ENCODE measurements at regions not wholly inside any gene's neighbourhood (a gene's known extent, or its start where the extent isn't known, plus 50 kb on each side); places are given as distances from the start of the nearest gene placed in this dataset.
A peak's percentile ranks its signal among the peaks of the same experiment; 100 is the strongest.
"Not testable (repeated sequence)": the region's sequence is repeated elsewhere in the genome, so short reads cannot be mapped to it uniquely, and the experiment has no call there.

DNA sequence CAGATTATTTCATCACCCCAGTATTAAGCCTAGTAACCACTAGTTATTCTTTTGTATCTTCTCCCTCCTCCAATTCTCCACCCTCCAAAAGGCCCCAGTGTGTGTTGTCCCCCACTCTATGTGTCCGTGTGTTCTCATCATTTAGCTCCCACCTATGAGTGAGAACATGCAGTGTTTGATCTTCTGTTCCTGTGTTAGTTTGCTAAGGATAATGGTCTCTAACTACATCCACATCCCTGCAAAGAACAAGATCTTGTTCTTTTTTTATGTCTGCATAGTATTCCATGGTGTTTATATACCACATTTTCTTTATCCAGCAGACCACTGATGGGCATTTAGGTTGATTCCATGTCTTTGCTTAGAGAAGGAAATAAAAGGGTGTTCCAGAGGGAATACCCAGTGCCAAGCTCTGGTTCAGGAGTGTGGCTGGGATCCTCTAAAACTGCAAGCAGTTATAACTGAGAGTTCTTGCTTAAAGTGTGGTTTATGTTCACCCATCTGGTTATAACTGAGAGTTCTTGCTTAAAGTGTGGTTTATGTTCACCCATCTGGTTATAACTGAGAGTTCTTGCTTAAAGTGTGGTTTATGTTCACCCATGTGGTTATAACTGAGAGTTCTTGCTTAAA, 154.8 kb downstream of the SYT15 start:
- DNase-seq (ENCODE audit: low spot score); intact Hi-C loops (cut with DNase I); ATAC-seq: not testable (repeated sequence)

DNA sequence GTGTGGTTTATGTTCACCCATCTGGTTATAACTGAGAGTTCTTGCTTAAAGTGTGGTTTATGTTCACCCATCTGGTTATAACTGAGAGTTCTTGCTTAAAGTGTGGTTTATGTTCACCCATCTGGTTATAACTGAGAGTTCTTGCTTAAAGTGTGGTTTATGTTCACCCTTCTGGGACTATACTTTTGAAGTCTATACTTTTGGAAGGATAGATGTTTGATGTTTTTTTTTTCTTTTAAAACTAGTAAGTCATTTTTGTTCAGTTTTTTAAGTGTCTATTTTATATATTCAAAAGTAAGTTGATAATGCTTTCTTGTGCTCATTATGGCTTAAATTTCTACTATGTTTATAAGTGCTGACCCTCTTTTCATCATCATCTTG, 155.3 kb downstream of the SYT15 start:
- ATAC-seq; intact Hi-C loops (cut with DNase I); DNase-seq (ENCODE audit: low spot score): not testable (repeated sequence)

GRCh38 chr10:46739919-46740318, 161.0 kb downstream of the SYT15 start:
- DNase-seq (ENCODE audit: low spot score); ATAC-seq; intact Hi-C loops (cut with DNase I): not testable (repeated sequence)

GRCh38 chr10:46740368-46740767, 161.4 kb downstream of the SYT15 start:
- ATAC-seq; intact Hi-C loops (cut with DNase I); DNase-seq (ENCODE audit: low spot score): not testable (repeated sequence)

- DNase-seq (ENCODE audit: low spot score); intact Hi-C loops (cut with DNase I); ATAC-seq: not testable (repeated sequence)
Measured at GRCh38 chr10:46749003-46749402, 162.2 kb upstream of the PTPN20 start.

DNA sequence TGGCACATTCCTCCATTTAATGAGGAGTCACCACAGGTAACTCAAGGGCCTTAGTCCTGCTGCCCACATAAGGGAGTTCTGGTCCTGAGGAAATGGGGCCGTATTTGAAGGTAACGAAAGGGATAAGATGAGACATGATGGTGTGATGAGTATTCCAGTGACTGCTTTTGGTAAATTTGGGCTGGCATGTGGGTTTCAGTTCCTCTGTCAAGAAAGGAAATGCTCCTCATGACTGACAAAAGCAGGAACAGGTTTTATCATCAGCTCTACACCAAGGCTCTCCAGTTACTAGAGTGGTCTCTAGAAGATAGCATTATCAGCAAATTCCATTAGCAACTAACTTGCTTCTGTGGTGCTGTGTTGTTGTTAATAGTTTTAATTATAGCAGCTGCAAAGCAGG, 161.8 kb upstream of the PTPN20 start:
- ATAC-seq; intact Hi-C loops (cut with DNase I); DNase-seq (ENCODE audit: low spot score): not testable (repeated sequence)

GRCh38 chr10:46753763-46754162, 157.5 kb upstream of the PTPN20 start:
- DNase-seq (ENCODE audit: low spot score); ATAC-seq; intact Hi-C loops (cut with DNase I): not testable (repeated sequence)

DNA sequence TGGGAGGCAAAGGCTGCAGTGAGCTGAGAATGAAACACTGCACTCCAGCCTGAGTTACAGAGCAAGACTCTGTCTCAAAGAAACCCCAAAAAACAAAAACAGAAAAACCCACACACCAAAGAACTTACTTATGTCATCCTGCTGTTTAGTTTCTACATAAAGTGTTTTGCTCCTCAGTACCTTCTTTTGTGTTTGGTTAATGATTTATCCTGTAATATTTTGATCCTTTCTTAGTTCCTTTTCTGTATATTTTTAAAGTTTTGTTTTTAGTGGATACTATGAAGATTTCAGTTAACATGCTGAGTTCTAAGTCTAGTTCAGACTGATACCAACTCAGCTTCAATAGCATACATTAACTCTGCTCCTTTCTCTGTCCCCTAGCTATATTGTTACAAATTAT, 149.8 kb upstream of the PTPN20 start:
- intact Hi-C loops (cut with DNase I); DNase-seq (ENCODE audit: low spot score); ATAC-seq: not testable (repeated sequence)

DNA sequence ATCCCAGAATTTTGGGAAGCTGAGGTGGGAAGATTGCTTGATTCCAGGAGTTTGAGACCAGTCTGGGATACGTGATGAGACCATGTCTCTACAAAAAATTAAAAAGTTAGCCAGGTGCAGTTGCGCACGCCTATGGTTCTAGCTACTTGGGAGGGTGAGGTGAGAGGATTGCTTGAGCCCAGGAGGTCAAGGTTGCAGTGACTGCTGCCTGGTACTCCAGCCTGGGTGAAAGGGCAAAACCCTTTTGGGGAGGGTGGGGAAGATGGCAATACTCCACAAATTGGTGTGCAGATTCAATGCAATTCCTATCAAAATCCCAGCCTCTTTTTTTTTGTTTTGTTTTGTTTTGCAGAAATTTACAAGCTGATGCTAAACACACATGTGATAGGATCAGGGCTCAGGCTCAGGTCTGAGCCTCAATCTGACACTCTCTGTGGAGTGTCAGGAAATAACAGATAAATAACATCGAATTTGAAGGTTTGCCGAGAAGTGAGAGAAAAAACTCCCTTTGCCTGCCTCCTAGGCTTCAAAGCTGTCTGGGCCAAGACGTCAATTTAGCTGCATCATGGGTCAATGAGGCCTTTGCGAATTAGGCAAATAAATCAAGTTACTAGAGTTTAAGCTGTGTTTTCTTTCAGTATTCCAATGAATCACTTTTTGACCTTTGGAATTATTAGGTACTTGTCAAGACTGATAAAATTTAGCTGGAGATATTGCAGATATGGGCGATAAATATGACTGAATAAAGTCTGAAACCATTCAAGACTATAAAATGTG, 142.5 kb upstream of the PTPN20 start:
- intact Hi-C loops (cut with DNase I); ATAC-seq; DNase-seq (ENCODE audit: low spot score): not testable (repeated sequence)

- DNase-seq (ENCODE audit: low spot score); intact Hi-C loops (cut with DNase I): not testable (repeated sequence)
- ATAC-seq = peak; percentile 22
Measured at GRCh38 chr10:46773178-46773896, 137.9 kb upstream of the PTPN20 start.

- DNase-seq (ENCODE audit: low spot score); intact Hi-C loops (cut with DNase I): not testable (repeated sequence)
- ATAC-seq = peak; percentile 26
Measured at GRCh38 chr10:46773897-46774236, 137.4 kb upstream of the PTPN20 start.

DNA sequence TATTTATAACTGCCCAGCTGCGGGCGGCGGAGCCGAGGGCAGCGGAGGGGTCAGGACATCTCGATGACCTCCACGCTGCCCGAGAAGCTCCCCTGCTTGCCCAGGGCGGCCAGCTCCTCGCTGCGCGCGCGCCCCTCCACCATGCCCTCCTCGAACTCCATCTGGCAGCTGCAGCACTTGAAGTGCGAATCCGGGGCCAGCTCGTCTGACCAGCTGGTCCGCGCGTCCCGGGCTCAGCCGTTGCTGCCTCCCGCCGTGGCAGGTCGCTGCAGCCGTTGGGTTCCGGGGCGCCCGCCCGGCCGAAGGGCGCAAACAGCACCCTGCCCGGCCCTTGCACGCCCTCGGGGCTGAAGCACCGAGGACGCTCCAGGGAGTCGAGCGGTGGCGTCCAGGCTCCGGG, 136.9 kb upstream of the PTPN20 start:
- ATAC-seq; intact Hi-C loops (cut with DNase I); DNase-seq (ENCODE audit: low spot score): not testable (repeated sequence)

GRCh38 chr10:46774945-46775667, 136.1 kb upstream of the PTPN20 start:
- intact Hi-C loops (cut with DNase I); ATAC-seq: not testable (repeated sequence)

GRCh38 chr10:46775668-46776059, 135.6 kb upstream of the PTPN20 start:
- not testable (repeated sequence) for DNase-seq (ENCODE audit: low spot score); ATAC-seq

More at GRCh38 chr10:46774945-46775667, 136.1 kb upstream of the PTPN20 start:
- DNase-seq (ENCODE audit: low spot score) = not testable (repeated sequence)

GRCh38 chr10:46779571-46779970, 131.7 kb upstream of the PTPN20 start:
- intact Hi-C loops (cut with DNase I) = not testable (repeated sequence)
- ATAC-seq (peak; percentile 92), DNase-seq (ENCODE audit: low spot score) (peak; percentile 88)

More at GRCh38 chr10:46775668-46776059, 135.6 kb upstream of the PTPN20 start:
- intact Hi-C loops (cut with DNase I) = not testable (repeated sequence)

DNA sequence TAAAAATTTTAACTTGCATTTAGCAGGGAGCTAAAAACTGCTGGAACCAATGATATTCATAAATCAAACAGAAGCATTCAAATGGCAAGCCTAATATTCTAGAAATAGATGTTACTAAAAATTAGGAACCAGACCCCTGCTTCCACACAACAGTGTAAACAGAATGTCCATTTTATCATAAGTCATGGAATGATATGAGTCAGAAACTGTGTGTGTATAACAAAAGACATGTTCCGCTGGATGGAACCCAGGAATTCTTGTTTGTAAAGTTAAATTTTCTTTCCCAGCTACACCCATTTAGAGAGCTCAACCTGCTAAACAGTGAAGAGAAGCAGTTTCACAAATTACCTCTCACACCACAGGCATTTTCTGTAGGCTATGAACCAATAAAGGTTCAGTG, 131.1 kb upstream of the PTPN20 start:
- DNase-seq (ENCODE audit: low spot score); intact Hi-C loops (cut with DNase I): not testable (repeated sequence)
- ATAC-seq = peak; percentile 35

- DNase-seq (ENCODE audit: low spot score); ATAC-seq; intact Hi-C loops (cut with DNase I): not testable (repeated sequence)
Measured at GRCh38 chr10:46781001-46781400, 130.2 kb upstream of the PTPN20 start.

DNA sequence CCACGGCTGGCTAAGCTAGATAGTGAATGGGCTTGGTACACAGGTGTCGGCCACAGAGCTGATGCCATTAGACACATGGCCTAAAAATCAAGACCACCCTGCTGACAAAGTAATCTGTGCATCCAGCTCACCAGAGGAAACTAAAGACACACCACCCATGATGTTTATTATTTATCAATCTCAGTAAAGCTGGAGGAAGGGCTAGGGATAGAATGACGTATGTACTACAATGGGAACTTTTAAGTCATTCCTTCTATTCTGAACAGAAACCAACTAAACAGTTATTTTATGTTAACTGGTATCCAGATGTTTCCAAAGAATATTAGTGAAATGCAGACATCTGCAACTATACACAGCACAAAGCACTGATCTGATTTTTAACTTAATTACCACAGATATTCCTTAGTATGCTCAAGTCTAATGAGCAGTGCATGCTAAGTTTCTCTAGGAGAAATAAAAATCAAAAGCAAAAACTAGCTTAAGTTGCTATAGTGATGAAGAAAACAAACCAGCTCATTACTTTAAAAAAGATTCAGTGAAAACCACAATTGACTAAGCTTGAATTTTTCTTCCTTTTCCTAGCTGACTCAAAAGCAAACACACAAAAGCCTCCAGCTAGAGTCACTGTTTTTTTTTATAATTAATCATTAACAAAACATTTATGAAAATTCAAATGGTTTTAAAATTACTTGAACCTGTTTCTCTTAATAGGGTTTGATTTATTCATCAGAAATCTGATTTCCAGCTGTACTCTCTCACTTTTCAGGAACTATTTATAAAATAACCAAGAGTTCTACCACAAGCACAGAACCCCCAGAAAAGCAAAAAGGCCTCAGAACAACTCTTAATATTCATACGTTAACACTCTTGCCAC, 129.0 kb upstream of the PTPN20 start:
- ATAC-seq; intact Hi-C loops (cut with DNase I); DNase-seq (ENCODE audit: low spot score): not testable (repeated sequence)
